Activated CD4-positive, alpha-beta T cell treated with anti-CD3 and anti-CD28 coated beads, Interleukin-2, amount 50 U/mL, for 1 hour (primary cell): ENCODE measurements at regions not wholly inside any gene's neighbourhood (a gene's known extent, or its start where the extent isn't known, plus 50 kb on each side); places are given as distances from the start of the nearest gene placed in this dataset.
"Not testable (repeated sequence)": the region's sequence is repeated elsewhere in the genome, so short reads cannot be mapped to it uniquely, and the experiment has no call there.

Source experiments
- DNase-seq: peaks from one replicate; pipeline ENCODE4 v3.0.0-alpha.2; 2020

GRCh38 chr3:11711876-11712275 is 68.2 kb upstream of the VGLL4 start:
- DNase-seq = no peak

- no peak for DNase-seq
Observed at GRCh38 chr3:11709782-11710181, 66.1 kb upstream of the VGLL4 start.

GRCh38 chr3:11707084-11707483 is 63.4 kb upstream of the VGLL4 start:
- DNase-seq = not testable (repeated sequence)

GRCh38 chr3:11706604-11707003 is 62.9 kb upstream of the VGLL4 start:
- DNase-seq = no peak

GRCh38 chr3:11705049-11705448 is 61.3 kb upstream of the VGLL4 start:
- DNase-seq = no peak

GRCh38 chr3:11703146-11703545 is 59.4 kb upstream of the VGLL4 start:
- no peak for DNase-seq

- DNase-seq = no peak
Observed at GRCh38 chr3:11699083-11699427, 55.3 kb upstream of the VGLL4 start.

GRCh38 chr3:11698326-11699082 is 54.8 kb upstream of the VGLL4 start:
- no peak for DNase-seq

GRCh38 chr3:11697701-11698100 is 54.0 kb upstream of the VGLL4 start:
- DNase-seq = no peak

GRCh38 chr3:11696054-11696453 is 52.3 kb upstream of the VGLL4 start:
- no peak for DNase-seq
